IMR-90 (cell line): ENCODE measurements at regions not wholly inside any gene's neighbourhood (a gene's known extent, or its start where the extent isn't known, plus 50 kb on each side); places are given as distances from the start of the nearest gene placed in this dataset.

Experiments used
- ATAC-seq: fragments of 200-7000 bp; cut with Tn5 transposase; 2 replicates; pipeline ENCODE4 v1.9.1; 2020; ENCODE audit warnings: low read depth, mild to moderate bottlenecking, moderate library complexity
- BruUV-seq: library from RNA; stranded (reverse); fragments of 400-500 nt; replicated peaks from 2 replicates; lab custom pipeline; 2021; lab: Mats Ljungman, UMichigan
- CTCF ChIA-PET: fragments of 300-600 bp; formaldehyde crosslinking; extraction: SDS; loops from one replicate; lab custom pipeline; 2021; ENCODE audit warnings: antibody characterized with exemption; lab: Yijun Ruan, JAX
- POLR2A ChIA-PET: fragments of 300-600 bp; sonication (Branson Sonifier 250); formaldehyde crosslinking; loops from one replicate; lab custom pipeline; 2022; ENCODE audit warnings: antibody characterized with exemption; ENCODE audit not compliant: unreplicated experiment; lab: Charles Lee
- DNase-seq: peaks from one replicate; pipeline ENCODE4 v3.0.0; 2013
- H2AFZ ChIP-seq: replicated peaks from 2 replicates; pipeline ENCODE3; 2013; ENCODE audit warnings: low read length, mild to moderate bottlenecking; ENCODE audit not compliant: poor library complexity
- H2AK5ac ChIP-seq: 2 replicates; pipeline ENCODE4 v1.6.1; 2013; ENCODE audit warnings: low read depth, low read length, inconsistent platforms
- H2AK9ac ChIP-seq: replicated peaks from 2 replicates; pipeline ENCODE3; 2013; ENCODE audit warnings: mild to moderate bottlenecking, low read depth, low read length, moderate library complexity; ENCODE audit not compliant: poor library complexity
- H2BK120ac ChIP-seq: 2 replicates; pipeline ENCODE4 v1.6.1; 2013; ENCODE audit warnings: low read depth, low read length, inconsistent platforms
- H2BK15ac ChIP-seq: 3 replicates; pipeline ENCODE4 v1.6.1; 2013; ENCODE audit warnings: low read depth, low read length, inconsistent platforms
- H2BK20ac ChIP-seq: 2 replicates; pipeline ENCODE4 v1.6.1; 2013; ENCODE audit warnings: low read depth, mild to moderate bottlenecking, inconsistent platforms, low read length, moderate library complexity
- H2BK5ac ChIP-seq: 2 replicates; pipeline ENCODE4 v1.6.1; 2013; ENCODE audit warnings: mild to moderate bottlenecking, low read depth, low read length, inconsistent platforms; ENCODE audit not compliant: poor library complexity, severe bottlenecking
- H3K14ac ChIP-seq: replicated peaks from 2 replicates; pipeline ENCODE4 v1.6.1; 2013; ENCODE audit warnings: low read depth, low read length, inconsistent platforms
- H3K18ac ChIP-seq: 2 replicates; pipeline ENCODE4 v1.6.1; 2013; ENCODE audit warnings: low read depth, low read length, control low read depth
- H3K23ac ChIP-seq: 2 replicates; pipeline ENCODE4 v1.6.1; 2013; ENCODE audit warnings: low read depth, low read length, inconsistent platforms
- H3K27ac ChIP-seq: 2 replicates; pipeline ENCODE4 v1.5.1; 2013; ENCODE audit warnings: mild to moderate bottlenecking, control low read depth, low read length; ENCODE audit not compliant: insufficient read depth
- H3K27me3 ChIP-seq: 2 replicates; pipeline ENCODE4 v1.6.1; 2013; ENCODE audit warnings: low read length; ENCODE audit not compliant: control insufficient read depth, insufficient read depth
- H3K36me3 ChIP-seq: 2 replicates; pipeline ENCODE4 v1.6.1; 2013; ENCODE audit warnings: low read length, mixed read lengths; ENCODE audit not compliant: control insufficient read depth, insufficient read depth
- H3K4ac ChIP-seq: 2 replicates; pipeline ENCODE4 v1.6.1; 2013; ENCODE audit warnings: low read depth, low read length, inconsistent platforms
- H3K4me1 ChIP-seq: 2 replicates; pipeline ENCODE4 v1.6.1; 2013; ENCODE audit warnings: low read length, mixed read lengths; ENCODE audit not compliant: control insufficient read depth, insufficient read depth
- H3K4me2 ChIP-seq: 2 replicates; pipeline ENCODE4 v1.6.1; 2013; ENCODE audit warnings: low read depth, mild to moderate bottlenecking, control low read depth, low read length, moderate library complexity
- H3K4me3 ChIP-seq: 2 replicates; pipeline ENCODE4 v1.5.1; 2013; ENCODE audit warnings: low read depth, mild to moderate bottlenecking, control low read depth, low read length, moderate library complexity; ENCODE audit not compliant: insufficient read depth
- H3K56ac ChIP-seq: 2 replicates; pipeline ENCODE4 v1.6.1; 2013; ENCODE audit warnings: low read length, inconsistent platforms; ENCODE audit not compliant: insufficient read depth; ENCODE audit errors: extremely low read depth
- H3K79me1 ChIP-seq, 2 experiments: 2 replicates each; pipeline ENCODE4 v1.6.1; 2013; ENCODE audit warnings: low read length in 2 of 2, inconsistent platforms in 1 of 2, low read depth in 1 of 2
- H3K9ac ChIP-seq: 2 replicates; pipeline ENCODE4 v1.6.1; 2013; ENCODE audit warnings: low read depth, low read length, control low read depth
- H3K9me1 ChIP-seq: 2 replicates; pipeline ENCODE4 v1.6.1; 2013; ENCODE audit warnings: low read length, inconsistent platforms; ENCODE audit not compliant: insufficient read depth
- H3K9me3 ChIP-seq: 2 replicates; pipeline ENCODE4 v1.6.1; 2013; ENCODE audit warnings: low read length; ENCODE audit not compliant: control insufficient read depth, insufficient read depth
- H4K20me1 ChIP-seq: 2 replicates; pipeline ENCODE4 v1.6.1; 2013; ENCODE audit warnings: low read length, inconsistent platforms; ENCODE audit not compliant: insufficient read depth
- H4K5ac ChIP-seq: 2 replicates; pipeline ENCODE4 v1.6.1; 2013; ENCODE audit warnings: mild to moderate bottlenecking, low read depth, low read length, control low read depth
- H4K8ac ChIP-seq, 2 experiments: 2 replicates each; pipeline ENCODE4 v1.6.1; 2013; ENCODE audit warnings: low read depth in 2 of 2, low read length in 2 of 2, control low read depth in 1 of 2, inconsistent platforms in 1 of 2
- H4K91ac ChIP-seq: 2 replicates; pipeline ENCODE4 v1.6.1; 2013; ENCODE audit warnings: low read depth, low read length, inconsistent platforms; ENCODE audit not compliant: insufficient read depth
- BHLHE40 ChIP-seq: fragments of 150-350 bp; IDR thresholded peaks from 2 replicates; pipeline ENCODE4 v1.6.1; 2016; ENCODE audit warnings: mild to moderate bottlenecking, low read depth, low read length
- CEBPB ChIP-seq: IDR thresholded peaks from 2 replicates; pipeline ENCODE4 v1.6.1; 2012; ENCODE audit warnings: low read depth, low read length, improper control_type of control experiment
- MAFK ChIP-seq: IDR thresholded peaks from 2 replicates; pipeline ENCODE4 v1.6.1; 2012; ENCODE audit warnings: low read depth, low read length, improper control_type of control experiment
- NFE2L2 ChIP-seq: fragments of 150-350 bp; IDR thresholded peaks from 2 replicates; pipeline ENCODE4 v1.6.1; 2016; ENCODE audit warnings: low read depth, mild to moderate bottlenecking, low read length
- SMC3 ChIP-seq: fragments of 150-350 bp; IDR thresholded peaks from 2 replicates; pipeline ENCODE4 v1.6.1; 2016; ENCODE audit warnings: low read depth, mild to moderate bottlenecking, antibody characterized with exemption, low read length, moderate library complexity
- WGBS, 2 experiments: methylation state at CpG; one replicate each; pipeline versions ENCODE4 v1.1.5 to v1.1.7; 2013; ENCODE audit warnings: missing lambda C conversion rate in 2 of 2; ENCODE audit not compliant: insufficient read length in 1 of 2; ENCODE audit errors: extremely low coverage in 2 of 2; 5-methylcytosine and 5-hydroxymethylcytosine counted together
- dilution Hi-C: fragments of 300-500 bp; cut with HindIII; formaldehyde crosslinking; loops from one replicate; pipeline ENCODE4 v1.14.3; 2018; ENCODE audit warnings: low sequenced_read_pairs; ENCODE audit not compliant: unreplicated experiment
- in situ Hi-C: fragments of 300-500 bp; cut with MboI; formaldehyde crosslinking; loops from 3 replicates; pipeline ENCODE4 v1.14.3; 2019; ENCODE audit warnings: low sequenced_read_pairs, inconsistent platforms, mixed read lengths
- intact Hi-C: fragments of 100-400 bp; cut with micrococcal nuclease; formaldehyde crosslinking; loops from 2 replicates; pipeline ENCODE4 v1.10.0; 2022

DNA sequence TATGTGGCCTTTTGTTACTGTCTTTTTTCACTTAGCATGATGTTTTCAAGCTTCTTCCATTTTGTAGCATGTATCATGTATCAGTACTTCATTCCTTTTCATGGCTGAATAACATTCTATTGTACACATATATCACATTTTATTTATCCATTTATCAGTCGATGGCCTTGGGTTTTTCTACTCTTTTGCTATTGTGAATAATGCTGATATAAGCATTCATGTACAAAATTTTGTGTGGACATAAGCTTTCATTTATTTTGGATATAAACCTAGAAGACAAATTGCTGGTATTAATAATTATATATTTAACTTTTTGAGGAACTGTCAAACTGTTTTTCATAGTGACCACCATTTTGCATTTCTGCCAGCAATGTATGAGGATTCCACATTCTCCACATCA lies 201.1 kb downstream of the ACTR3 start:
- H3K4me2 ChIP-seq, result no peak overlapping the region
- no peak overlapping the region for H3K4ac ChIP-seq
- H2AK9ac ChIP-seq, result no peak overlapping the region
- no peak overlapping the region for H3K4me3 ChIP-seq
- H3K9me1 ChIP-seq, result no peaks in the 10 kb centered on the region
- H2AFZ ChIP-seq, result no peak overlapping the region
- no peak overlapping the region for H4K91ac ChIP-seq
- H2BK120ac ChIP-seq, result no peak overlapping the region
- no peak overlapping the region for H3K56ac ChIP-seq
- H3K27ac ChIP-seq, result no peak overlapping the region
- POLR2A ChIA-PET, result no interaction called here
- in situ Hi-C loops, result no loop called here
- WGBS, 2 experiments, result no CpG with 5 or more reads among the region's 1 CpG
- no peak overlapping the region for H3K18ac ChIP-seq
- no peaks in the 10 kb centered on the region for H3K4me1 ChIP-seq
- no peaks in the 10 kb centered on the region for H3K79me1 ChIP-seq
- H3K9ac ChIP-seq, result no peak overlapping the region
- no peak overlapping the region for H2BK15ac ChIP-seq
- no peak overlapping the region for H2BK5ac ChIP-seq
- TF ChIP-seq NFE2L2 (no peak), SMC3 (no peak), MAFK (peak; percentile 58), CEBPB (no peak), BHLHE40 (no peak)
- H3K23ac ChIP-seq, result no peak overlapping the region
- H2BK20ac ChIP-seq, result no peak overlapping the region
- ATAC-seq (no peak), DNase-seq (no peak)
- no peaks in the 10 kb centered on the region for H4K20me1 ChIP-seq
- no TSS peak for BruUV-seq
- dilution Hi-C loops, result no loop called here
- no peaks in the 10 kb centered on the region for H3K36me3 ChIP-seq
- H3K27me3 ChIP-seq, result no peaks in the 10 kb centered on the region
- H4K5ac ChIP-seq, result no peak overlapping the region
- CTCF ChIA-PET, result no interaction called here
- no peak overlapping the region for H2AK5ac ChIP-seq
- intact Hi-C loops, result no loop called here
- no peak overlapping the region for H4K8ac ChIP-seq
- H3K14ac ChIP-seq, result no peak overlapping the region
- H3K9me3 ChIP-seq, result no peaks in the 10 kb centered on the region
